22Rv1 (cell line): ENCODE measurements at regions not wholly inside any gene's neighbourhood (a gene's known extent, or its start where the extent isn't known, plus 50 kb on each side); places are given as distances from the start of the nearest gene placed in this dataset.

Source experiments
- ZFX ChIP-seq: fragments of 450-650 bp; IDR thresholded peaks from 2 replicates; pipeline ENCODE4 v1.6.1; 2017; ENCODE audit warnings: antibody characterized with exemption, borderline replicate concordance
- TF ChIP-seq, protein P1 (sequence below): fragments of 450-650 bp; IDR thresholded peaks from 2 replicates; pipeline ENCODE4 v1.5.1; 2017; ENCODE audit warnings: mild to moderate bottlenecking

DNA sequence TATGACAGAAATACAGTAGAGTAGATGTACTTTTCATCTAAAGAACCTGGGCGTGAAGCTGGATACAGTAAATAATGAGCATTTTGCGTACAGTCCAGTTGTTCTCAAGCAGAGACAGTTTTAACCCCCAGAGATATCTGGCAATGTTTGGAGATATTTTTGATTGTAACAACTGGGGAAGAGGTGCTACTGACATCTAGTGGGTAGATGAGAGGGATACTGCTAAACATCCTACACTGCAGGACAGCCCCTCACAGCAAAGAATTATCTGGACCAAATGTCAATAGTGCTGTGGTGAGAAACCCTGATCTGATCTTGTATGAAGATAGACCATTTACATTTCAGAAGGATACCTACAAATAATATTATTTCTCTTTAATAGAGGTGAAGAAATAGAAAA lies 200.2 kb upstream of the FAM47A start:
- TF ChIP-seq, protein P1, sequence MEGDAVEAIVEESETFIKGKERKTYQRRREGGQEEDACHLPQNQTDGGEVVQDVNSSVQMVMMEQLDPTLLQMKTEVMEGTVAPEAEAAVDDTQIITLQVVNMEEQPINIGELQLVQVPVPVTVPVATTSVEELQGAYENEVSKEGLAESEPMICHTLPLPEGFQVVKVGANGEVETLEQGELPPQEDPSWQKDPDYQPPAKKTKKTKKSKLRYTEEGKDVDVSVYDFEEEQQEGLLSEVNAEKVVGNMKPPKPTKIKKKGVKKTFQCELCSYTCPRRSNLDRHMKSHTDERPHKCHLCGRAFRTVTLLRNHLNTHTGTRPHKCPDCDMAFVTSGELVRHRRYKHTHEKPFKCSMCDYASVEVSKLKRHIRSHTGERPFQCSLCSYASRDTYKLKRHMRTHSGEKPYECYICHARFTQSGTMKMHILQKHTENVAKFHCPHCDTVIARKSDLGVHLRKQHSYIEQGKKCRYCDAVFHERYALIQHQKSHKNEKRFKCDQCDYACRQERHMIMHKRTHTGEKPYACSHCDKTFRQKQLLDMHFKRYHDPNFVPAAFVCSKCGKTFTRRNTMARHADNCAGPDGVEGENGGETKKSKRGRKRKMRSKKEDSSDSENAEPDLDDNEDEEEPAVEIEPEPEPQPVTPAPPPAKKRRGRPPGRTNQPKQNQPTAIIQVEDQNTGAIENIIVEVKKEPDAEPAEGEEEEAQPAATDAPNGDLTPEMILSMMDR, result no peak
- TF ChIP-seq ZFX, result no peak
